Retina (tissue), 1 donor: ENCODE measurements at regions not wholly inside any gene's neighbourhood (a gene's known extent, or its start where the extent isn't known, plus 50 kb on each side); places are given as distances from the start of the nearest gene placed in this dataset.
A peak's percentile ranks its signal among the peaks of the same experiment; 100 is the strongest.

ENCODE experiments used
- DNase-seq: peaks from one replicate; pipeline ENCODE4 v3.0.0-alpha.2; 2016

DNA sequence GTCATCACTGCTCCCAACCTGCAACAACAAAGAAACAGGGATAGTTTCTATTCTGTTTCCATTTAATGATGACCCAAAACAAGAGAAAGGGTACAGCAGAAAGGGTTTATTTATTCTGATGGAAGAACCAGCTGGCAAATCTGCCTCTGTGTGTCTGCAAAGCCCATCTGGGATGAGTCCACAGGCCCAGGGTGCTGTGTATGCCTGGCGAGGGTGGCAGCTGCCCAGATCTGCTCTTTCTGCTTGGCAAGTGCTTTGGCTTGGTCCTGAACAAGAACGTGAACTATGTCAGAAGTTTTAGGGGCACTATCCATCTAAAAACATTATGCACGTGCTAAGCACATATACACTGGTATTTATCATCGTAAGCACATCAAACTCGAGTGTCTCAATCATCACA, 333.8 kb downstream of the CXCL12 start:
- peak; percentile 4 for DNase-seq

- DNase-seq = peak; percentile 0
These were observed 335.4 kb downstream of the CXCL12 start for GRCh38 chr10:44049301-44050015.

DNA sequence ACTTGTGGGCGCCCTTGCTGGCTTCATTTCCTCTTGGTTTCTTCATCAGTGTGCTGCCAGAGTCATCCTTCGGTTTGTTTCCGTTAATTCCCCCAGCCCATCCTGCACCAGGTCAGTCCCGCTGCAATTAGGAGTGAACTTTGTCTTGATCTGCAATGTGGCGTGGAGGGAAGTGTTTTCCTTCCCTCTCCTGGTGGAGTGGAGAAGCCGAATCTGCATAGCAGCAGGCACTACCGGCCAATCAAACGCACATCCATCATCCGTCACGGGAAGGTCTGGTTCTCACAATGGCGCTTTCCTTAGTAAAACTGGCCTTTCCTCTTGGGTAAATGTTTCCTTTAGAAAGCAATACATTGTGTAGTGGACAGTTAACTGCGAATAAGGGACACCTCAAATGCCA, 337.5 kb downstream of the CXCL12 start:
- no peak for DNase-seq

- no peak for DNase-seq
These were observed 338.3 kb downstream of the CXCL12 start for GRCh38 chr10:44046605-44047004.

DNA sequence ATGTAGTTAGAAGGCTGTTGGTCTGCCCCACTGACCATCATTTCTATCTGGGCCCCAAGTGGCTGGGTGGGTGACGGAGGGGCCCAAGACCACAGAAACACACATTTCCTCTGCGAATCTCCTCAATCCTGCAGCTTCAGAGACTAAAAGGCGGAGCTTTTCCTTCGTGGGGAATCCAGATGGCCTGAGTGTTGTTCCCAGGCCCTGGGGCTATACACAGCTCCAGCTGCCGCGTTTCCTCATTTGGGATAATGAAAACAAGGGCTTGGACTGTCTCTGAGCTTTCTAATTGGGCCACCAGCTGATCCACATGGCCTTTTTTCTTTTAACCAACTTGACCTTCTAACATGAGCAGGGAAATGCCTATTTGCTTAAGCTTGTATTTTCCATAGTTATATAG, 339.9 kb downstream of the CXCL12 start:
- DNase-seq = peak; percentile 73

GRCh38 chr10:44044549-44044948, 340.3 kb downstream of the CXCL12 start:
- no peak for DNase-seq

DNA sequence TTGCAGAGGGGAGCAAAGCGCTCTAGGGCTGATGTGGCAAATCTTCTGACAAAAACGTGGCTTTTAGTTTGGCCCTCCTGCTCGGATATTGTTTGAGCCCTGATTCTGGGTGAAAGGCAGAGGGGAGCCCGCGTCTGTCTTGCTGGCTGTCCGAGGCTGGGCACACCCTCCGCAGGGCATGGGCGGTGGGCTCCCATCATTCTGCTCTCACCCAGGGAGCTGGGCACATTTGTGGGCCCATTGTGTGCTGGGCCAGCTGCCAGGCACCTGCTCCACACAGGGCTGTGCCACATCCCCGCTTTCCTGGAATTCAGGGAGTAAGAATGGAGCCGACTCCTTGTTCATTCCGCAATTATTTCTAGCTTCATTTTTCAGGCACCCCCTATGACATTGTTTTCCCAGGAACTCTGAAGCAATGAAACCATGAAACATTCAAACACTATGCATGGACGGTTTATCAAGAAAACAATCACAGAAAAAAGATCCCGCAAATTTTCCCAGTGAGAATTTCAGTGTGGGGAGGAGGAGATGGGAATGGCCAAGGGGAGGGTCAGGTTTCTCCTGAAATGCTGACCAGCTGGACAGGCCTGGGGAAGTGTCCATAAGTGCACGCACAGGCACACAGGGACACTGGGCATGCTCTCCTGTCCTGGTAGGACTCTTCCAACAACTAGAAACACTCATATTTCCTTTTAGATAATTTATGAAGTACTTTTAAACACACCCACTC, 341.1 kb downstream of the CXCL12 start:
- no peak for DNase-seq

DNA sequence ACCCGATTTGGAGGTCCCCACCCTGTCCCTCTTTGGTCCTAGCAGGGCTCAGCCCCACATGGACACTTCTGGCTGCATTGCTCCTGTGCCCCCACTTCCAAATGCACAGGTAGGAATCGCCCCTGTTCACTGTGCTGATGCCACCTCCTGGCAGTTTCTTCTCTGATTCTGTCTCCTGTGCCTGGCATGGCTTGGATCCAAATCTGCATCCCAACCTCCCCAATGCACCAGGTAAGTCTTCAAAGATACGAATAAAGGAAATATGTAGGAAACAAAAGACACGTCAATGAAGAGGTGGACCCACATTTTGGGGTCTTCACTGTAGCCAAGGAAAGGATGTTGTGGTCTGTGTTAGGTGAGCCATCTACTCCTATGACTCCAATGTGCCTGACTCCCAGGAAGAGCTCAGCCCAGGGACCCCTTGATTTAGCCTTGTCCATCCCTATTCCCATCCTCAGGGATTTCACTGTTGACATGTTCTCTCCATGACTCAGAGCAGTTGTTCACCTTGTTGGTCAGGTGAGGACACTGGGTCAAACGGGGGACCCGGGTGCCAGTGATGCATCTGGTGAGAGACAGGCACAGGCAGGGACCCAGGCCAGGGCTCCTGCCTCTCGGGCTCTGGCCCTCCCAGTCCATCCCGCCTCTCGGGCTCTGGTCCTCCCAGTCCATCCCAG, 341.8 kb downstream of the CXCL12 start:
- no peak for DNase-seq

- no peak for DNase-seq
These were observed 342.7 kb downstream of the CXCL12 start for GRCh38 chr10:44042075-44042770.

DNA sequence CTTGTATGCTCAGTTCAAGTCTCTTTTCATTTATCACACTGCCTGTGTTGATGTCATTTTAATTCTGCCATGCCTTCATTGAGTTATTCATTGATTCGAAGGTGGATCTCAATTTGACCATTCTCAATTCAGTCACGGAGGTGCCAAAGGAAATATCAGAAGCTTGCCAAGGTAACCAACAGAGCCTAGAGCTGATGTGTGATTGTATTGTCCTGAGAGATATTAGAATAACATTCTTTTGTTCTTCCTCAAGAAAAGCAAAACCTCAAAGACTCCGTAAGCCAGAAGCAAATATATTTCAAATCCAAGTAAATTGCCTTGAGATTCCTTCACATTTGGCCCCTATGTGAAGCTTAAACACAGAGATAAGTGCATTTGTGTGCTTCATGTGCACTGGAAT, 345.3 kb downstream of the CXCL12 start:
- DNase-seq = no peak

DNA sequence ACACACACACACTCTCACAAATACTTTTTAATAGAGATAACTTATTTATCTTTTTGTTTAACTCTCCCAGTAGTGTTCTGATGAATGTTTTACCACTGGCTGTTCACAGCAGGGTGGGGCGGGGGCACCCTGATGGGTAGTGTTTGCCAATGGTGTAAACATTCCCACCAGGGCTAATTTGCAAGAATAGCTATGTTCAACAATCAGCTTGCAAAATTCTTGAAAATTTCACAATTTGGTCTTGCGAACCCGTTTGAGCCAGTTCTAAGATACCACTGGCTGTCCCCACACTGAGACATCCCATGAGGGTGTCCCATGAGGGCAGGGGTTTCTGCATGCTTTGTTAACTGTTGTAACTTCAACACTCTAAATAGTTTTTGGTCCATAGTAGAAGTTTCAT, 348.5 kb downstream of the CXCL12 start:
- DNase-seq = no peak

DNA sequence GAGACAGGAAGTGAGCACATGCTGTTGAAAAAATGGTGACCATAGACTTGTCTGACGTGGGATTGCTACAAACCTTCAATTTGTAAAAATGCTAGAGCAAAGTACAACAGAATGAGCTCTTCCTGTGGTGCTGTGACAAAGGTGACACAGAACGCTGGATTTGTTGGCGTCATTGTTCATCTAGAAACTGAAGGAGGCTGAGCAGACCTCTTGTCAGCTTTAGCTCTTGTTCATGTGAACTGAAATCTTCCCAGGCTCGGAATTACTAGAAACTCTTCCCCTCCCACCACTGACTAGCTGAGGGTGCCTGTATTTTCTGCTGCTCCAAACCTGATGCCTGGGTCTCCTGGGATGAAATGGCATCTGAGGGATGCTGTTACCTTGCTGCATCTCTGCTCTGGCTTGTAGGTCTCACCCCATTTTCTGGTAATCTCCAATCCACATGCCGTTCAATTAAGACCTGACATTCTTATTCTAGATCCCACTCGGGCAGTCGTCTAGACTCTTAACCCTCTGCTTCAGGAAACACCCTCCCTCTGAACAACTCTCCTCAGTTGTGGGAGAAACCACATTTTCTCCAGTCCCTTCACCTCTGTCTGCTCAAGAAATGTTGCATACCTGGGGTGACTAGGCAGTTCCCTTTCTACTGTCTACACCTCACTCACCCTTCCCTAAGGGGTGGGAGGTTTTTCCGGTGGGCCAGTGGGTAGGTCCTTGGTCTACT, 349.3 kb downstream of the CXCL12 start:
- no peak for DNase-seq

DNA sequence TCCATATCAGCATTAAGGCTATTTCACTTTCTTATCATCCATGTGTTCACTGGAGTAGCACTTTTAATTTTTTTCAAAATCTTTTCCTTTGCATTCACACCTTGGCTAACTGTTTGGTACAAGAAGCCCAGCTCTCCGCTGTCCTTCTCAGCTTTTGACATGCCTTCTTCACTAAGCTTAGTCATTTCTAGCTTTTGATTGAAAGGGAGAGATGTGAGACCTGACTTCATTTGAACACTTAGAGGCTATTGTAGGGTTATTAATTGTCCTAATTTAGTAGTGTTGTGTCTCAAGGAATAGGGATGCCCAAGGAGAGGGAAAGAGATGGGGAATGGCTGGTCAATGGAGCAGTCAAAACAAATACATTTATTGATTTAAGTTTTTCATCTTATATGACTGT, 350.0 kb downstream of the CXCL12 start:
- no peak for DNase-seq

DNA sequence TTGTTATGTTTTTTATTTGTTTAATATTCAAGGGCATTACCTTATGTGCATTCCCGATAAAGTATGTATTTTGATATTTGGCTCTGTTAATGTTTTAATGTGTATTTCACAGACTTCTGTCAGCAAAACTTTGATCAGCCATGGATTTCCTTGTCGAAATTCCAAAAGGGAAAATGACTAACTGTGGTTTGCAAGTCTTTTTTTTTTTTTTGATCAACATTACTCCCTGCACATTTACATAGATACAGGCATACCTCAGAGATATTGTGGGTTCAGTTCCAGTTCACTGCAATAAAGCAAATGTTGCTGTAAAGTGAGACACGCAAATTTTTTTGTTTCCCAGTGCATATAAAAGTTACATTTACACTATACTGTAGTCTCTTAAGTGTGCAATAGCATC, 351.9 kb downstream of the CXCL12 start:
- no peak for DNase-seq

GRCh38 chr10:44032216-44032615, 352.7 kb downstream of the CXCL12 start:
- DNase-seq = no peak

GRCh38 chr10:44030738-44031137, 354.2 kb downstream of the CXCL12 start:
- no peak for DNase-seq

GRCh38 chr10:44030132-44030531, 354.8 kb downstream of the CXCL12 start:
- DNase-seq = no peak

- no peak for DNase-seq
These were observed 356.3 kb downstream of the CXCL12 start for GRCh38 chr10:44028384-44029137.

GRCh38 chr10:44024356-44025116, 360.4 kb downstream of the CXCL12 start:
- no peak for DNase-seq

- DNase-seq = no peak
These were observed 361.4 kb downstream of the CXCL12 start for GRCh38 chr10:44023517-44023916.

DNA sequence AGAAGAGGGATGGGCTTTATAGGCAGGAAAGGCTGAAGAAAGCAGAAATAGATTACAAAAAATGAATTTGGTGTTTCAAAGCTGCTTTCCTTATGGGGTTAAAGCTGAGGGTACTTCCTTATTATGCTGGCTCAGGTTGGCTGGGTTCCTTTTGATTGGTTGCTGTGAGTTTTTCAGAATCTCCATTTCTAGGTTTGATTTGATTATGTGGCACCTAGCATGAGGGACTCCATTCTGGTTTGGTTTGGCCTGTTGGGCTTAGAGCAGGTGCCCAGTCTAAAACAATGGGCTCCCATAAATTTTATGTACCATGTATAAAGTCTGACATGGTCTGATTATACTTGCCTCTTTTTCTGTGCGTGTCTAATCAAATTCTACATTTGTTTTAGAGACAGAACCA, 362.7 kb downstream of the CXCL12 start:
- DNase-seq = no peak
